HL-60 (cell line): ENCODE measurements at regions not wholly inside any gene's neighbourhood (a gene's known extent, or its start where the extent isn't known, plus 50 kb on each side); places are given as distances from the start of the nearest gene placed in this dataset.
"Not testable (repeated sequence)": the region's sequence is repeated elsewhere in the genome, so short reads cannot be mapped to it uniquely, and the experiment has no call there.

Experiments
- DNase-seq, 2 experiments: peaks; one replicate each; pipeline ENCODE4 v3.0.0-alpha.2; 2010 to 2020; ENCODE audit warnings: low read depth in 1 of 2, low spot score in 1 of 2
- H3K27ac ChIP-seq: fragments of 250-450 bp; sonication (Bioruptor Pico); replicated peaks from 2 replicates; pipeline ENCODE4 v1.5.1; 2020; ENCODE audit warnings: mild to moderate bottlenecking, moderate library complexity
- H3K27me3 ChIP-seq: fragments of 250-450 bp; sonication (Bioruptor Pico); 2 replicates; pipeline ENCODE4 v1.5.1; 2021; ENCODE audit warnings: mild to moderate bottlenecking, moderate library complexity; ENCODE audit not compliant: insufficient read depth, poor library complexity, severe bottlenecking
- H3K4me3 ChIP-seq: replicated peaks from 2 replicates; pipeline ENCODE4 v1.5.1; 2011; ENCODE audit warnings: mild to moderate bottlenecking, control low read depth, low read length; ENCODE audit not compliant: insufficient read depth
- GABPA ChIP-seq: IDR thresholded peaks from 2 replicates; pipeline ENCODE4 v1.6.1; 2012; ENCODE audit warnings: low read depth
- POLR2AphosphoS5 ChIP-seq: IDR thresholded peaks from 2 replicates; pipeline ENCODE4 v1.6.1; 2012; ENCODE audit warnings: low read depth
- SPI1 ChIP-seq: IDR thresholded peaks from 2 replicates; pipeline ENCODE4 v1.6.1; 2012; ENCODE audit warnings: low read depth, mild to moderate bottlenecking, borderline replicate concordance
- TF ChIP-seq, protein P1 (sequence below): IDR thresholded peaks from 2 replicates; pipeline ENCODE4 v1.6.1; 2012; ENCODE audit warnings: low read depth; ENCODE audit not compliant: insufficient replicate concordance
- TF ChIP-seq, protein P2 (sequence below): IDR thresholded peaks from one replicate; pipeline ENCODE4 v1.5.1; 2011; ENCODE audit warnings: low read length, control low read depth, inconsistent platforms; ENCODE audit not compliant: insufficient read depth

DNA sequence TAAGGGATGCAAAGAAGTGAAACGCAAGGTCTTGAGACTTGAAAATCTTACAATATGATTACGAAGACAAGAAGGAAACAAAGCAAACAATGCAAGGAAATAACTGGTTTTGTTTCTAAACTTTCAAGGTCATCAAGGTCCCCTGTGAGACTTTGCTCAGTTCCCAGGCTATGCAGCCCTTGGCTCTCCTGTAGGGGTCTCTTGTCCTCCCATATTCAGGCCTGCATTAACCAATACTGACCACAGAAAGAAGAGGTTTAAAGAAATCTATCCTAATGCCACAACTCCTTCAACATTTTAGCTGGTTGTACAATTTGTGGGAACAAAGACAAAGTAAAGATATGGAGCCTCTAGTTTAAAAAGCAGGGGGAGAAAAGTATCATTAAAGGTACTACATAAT is 209.2 kb downstream of the LHFPL1 start:
- no peak overlapping the region for H3K4me3 ChIP-seq
- no peak for DNase-seq
- no peak for TF ChIP-seq POLR2AphosphoS5
- TF ChIP-seq, protein P1, sequence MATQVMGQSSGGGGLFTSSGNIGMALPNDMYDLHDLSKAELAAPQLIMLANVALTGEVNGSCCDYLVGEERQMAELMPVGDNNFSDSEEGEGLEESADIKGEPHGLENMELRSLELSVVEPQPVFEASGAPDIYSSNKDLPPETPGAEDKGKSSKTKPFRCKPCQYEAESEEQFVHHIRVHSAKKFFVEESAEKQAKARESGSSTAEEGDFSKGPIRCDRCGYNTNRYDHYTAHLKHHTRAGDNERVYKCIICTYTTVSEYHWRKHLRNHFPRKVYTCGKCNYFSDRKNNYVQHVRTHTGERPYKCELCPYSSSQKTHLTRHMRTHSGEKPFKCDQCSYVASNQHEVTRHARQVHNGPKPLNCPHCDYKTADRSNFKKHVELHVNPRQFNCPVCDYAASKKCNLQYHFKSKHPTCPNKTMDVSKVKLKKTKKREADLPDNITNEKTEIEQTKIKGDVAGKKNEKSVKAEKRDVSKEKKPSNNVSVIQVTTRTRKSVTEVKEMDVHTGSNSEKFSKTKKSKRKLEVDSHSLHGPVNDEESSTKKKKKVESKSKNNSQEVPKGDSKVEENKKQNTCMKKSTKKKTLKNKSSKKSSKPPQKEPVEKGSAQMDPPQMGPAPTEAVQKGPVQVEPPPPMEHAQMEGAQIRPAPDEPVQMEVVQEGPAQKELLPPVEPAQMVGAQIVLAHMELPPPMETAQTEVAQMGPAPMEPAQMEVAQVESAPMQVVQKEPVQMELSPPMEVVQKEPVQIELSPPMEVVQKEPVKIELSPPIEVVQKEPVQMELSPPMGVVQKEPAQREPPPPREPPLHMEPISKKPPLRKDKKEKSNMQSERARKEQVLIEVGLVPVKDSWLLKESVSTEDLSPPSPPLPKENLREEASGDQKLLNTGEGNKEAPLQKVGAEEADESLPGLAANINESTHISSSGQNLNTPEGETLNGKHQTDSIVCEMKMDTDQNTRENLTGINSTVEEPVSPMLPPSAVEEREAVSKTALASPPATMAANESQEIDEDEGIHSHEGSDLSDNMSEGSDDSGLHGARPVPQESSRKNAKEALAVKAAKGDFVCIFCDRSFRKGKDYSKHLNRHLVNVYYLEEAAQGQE, result no peak
- TF ChIP-seq GABPA, result no peak
- TF ChIP-seq, protein P2, sequence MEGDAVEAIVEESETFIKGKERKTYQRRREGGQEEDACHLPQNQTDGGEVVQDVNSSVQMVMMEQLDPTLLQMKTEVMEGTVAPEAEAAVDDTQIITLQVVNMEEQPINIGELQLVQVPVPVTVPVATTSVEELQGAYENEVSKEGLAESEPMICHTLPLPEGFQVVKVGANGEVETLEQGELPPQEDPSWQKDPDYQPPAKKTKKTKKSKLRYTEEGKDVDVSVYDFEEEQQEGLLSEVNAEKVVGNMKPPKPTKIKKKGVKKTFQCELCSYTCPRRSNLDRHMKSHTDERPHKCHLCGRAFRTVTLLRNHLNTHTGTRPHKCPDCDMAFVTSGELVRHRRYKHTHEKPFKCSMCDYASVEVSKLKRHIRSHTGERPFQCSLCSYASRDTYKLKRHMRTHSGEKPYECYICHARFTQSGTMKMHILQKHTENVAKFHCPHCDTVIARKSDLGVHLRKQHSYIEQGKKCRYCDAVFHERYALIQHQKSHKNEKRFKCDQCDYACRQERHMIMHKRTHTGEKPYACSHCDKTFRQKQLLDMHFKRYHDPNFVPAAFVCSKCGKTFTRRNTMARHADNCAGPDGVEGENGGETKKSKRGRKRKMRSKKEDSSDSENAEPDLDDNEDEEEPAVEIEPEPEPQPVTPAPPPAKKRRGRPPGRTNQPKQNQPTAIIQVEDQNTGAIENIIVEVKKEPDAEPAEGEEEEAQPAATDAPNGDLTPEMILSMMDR, result no peak
- TF ChIP-seq SPI1, result no peak
- no peaks in the 10 kb centered on the region for H3K27me3 ChIP-seq
- H3K27ac ChIP-seq, result no peak overlapping the region

GRCh38 chrX:112461949-112462450 is 217.7 kb downstream of the LHFPL1 start:
- DNase-seq, H3K27me3 ChIP-seq, H3K4me3 ChIP-seq, H3K27ac ChIP-seq: not testable (repeated sequence)

- Histone ChIP-seq H3K4me3 (no peak overlapping the region), H3K27ac (no peak overlapping the region), H3K27me3 (no peaks in the 10 kb centered on the region)
- TF ChIP-seq, protein P2, result no peak
- no peak for TF ChIP-seq GABPA
- TF ChIP-seq SPI1, result no peak
- TF ChIP-seq POLR2AphosphoS5, result no peak
- TF ChIP-seq, protein P1, result no peak
- DNase-seq, result no peak
These were observed 221.9 kb downstream of the LHFPL1 start for GRCh38 chrX:112457788-112458187.

DNA sequence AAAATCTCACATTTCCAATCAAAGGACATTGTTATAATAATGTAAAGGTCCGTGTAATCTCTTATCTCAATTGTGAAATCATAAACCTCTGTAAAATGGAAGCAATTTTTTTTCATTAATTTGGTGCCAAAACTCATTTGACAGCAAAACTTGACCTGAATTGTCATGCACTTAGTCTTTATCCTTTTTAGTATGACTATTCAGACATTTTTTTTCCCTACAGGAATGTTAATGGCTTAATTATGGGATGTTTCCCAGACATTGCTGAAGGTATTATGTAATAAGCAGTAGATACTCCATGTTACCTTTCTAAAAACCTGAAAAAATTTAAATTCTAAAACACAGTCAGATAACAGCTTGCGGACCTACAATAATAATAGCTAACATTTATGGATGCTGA is 228.9 kb downstream of the LHFPL1 start:
- DNase-seq, result no peak
- Histone ChIP-seq H3K27me3 (no peaks in the 10 kb centered on the region), H3K27ac (no peak overlapping the region), H3K4me3 (no peak overlapping the region)
- TF ChIP-seq, protein P2, result no peak
- no peak for TF ChIP-seq GABPA
- no peak for TF ChIP-seq POLR2AphosphoS5
- TF ChIP-seq, protein P1, result no peak
- TF ChIP-seq SPI1, result no peak
